ENCODE measurements at regions not wholly inside any gene's neighbourhood (a gene's known extent, or its start where the extent isn't known, plus 50 kb on each side); places are given as distances from the start of the nearest gene placed in this dataset.

GRCh38 chr6:15854826-15855710 is 192.2 kb upstream of the DTNBP1 start:
- DNase-seq (ENCODE audit: extremely low spot score, insufficient read length, low read depth) (no peak), FAIRE-seq (no peak)

DNA sequence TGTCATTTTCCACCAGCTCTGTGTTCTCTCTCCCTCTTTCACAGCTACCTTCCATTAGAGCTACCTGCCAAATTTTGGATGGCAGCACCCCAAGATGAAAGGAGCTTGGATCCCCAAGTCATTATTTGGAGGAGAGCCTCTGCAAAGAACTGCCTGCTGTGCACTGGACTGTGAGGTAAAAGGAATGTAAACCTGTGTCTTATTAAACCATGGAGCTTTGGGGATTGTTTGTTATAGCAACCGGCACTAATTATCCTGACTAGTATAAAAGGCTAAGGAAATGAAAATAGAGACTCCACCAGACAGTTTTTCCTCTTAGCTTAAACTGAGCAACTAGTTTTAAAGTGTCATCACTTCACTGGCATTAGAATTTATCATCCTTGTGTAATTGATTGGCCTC is 191.6 kb upstream of the DTNBP1 start:
- DNase-seq (ENCODE audit: extremely low spot score, insufficient read length, low read depth), result no peak
- no peak for FAIRE-seq

DNA sequence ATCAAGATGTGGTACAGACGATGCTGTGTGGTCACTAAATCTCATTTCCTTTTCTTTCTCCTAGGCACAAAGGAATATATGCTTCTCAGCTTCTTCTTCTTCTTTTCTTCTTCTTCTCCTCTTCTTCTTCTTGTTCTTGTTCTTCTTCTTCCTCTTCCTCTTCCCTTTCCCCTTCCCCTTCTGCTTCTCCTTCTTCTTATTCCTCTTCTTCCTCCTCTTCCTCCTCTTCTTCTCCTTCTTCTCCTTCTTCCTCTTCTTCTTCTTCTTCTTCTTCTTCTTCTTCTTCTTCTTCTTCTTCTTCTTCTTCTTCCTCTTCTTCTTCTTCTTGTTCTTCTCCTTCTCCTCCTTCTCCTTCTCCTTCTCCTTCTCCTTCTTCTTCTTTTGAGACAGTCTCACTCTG is 190.4 kb upstream of the DTNBP1 start:
- no peak for FAIRE-seq
- DNase-seq (ENCODE audit: extremely low spot score, insufficient read length, low read depth), result no peak

- DNase-seq (ENCODE audit: extremely low spot score, insufficient read length, low read depth) (no peak), FAIRE-seq (no peak)
These were observed 189.5 kb upstream of the DTNBP1 start for GRCh38 chr6:15852289-15852688.

DNA sequence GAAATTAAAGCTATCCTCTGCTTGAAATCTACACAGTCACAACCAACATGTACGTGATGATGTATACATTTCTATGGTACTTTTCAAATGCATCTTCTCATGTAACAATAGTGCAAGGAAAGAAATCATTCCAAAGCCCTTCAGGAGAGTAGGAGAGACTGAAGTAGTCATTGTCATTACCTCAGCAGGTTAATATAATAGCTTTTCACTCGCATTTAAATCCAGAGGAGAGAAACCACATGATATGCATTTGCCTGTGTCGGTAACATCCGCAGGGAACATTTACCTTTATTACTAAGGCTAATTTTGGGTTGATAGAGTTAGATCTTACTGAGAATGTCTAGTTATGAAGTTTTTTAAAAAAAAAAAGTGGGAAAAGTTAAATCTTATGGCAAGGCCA is 186.6 kb upstream of the DTNBP1 start:
- DNase-seq (ENCODE audit: extremely low spot score, insufficient read length, low read depth) (no peak), FAIRE-seq (no peak)

- DNase-seq (ENCODE audit: extremely low spot score, insufficient read length, low read depth) (no peak), FAIRE-seq (peak; percentile 29)
These were observed 182.7 kb upstream of the DTNBP1 start for GRCh38 chr6:15845492-15845891.

DNA sequence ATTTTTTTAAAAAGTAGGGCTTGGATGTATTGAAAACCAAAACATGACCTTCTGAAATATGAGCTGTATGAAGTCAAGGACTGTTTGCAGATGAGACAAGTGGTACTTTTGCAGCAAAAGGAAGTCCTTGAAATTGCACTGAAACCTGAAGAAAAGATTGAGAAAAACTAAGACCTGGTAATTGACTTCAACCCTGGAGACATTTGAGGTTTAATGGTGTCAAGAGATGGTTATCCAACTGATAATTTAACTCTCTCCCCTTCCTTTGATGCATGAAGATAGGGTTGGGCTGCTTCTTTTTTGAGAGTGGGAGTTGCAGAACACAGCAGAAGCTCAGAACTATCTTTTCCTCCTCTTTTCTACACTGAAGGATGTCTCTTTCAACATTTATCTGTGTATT is 180.9 kb upstream of the DTNBP1 start:
- no peak for DNase-seq (ENCODE audit: extremely low spot score, insufficient read length, low read depth)

DNA sequence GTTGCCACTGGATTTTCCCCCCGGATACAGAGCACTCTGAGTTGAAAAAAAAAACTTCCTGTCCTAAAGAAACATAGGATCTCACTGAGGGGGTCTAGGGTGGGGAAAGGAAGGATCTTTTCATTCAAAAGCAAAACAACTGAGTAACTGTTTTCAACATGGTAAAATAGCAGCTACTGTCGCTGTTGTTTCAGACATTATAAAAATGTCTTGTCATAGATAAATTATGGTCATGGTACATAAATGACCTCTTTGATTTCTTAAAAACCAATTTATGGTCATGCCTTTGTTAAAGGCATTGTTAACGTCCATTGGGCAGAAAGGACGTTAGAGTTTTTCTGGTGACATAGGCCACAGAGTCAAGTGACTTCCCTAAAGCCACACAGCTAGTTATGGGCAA is 180.4 kb upstream of the DTNBP1 start:
- DNase-seq (ENCODE audit: extremely low spot score, insufficient read length, low read depth), result no peak
- FAIRE-seq, result no peak

More for the DNA sequence above, 180.9 kb upstream of the DTNBP1 start:
- no peak for FAIRE-seq

DNA sequence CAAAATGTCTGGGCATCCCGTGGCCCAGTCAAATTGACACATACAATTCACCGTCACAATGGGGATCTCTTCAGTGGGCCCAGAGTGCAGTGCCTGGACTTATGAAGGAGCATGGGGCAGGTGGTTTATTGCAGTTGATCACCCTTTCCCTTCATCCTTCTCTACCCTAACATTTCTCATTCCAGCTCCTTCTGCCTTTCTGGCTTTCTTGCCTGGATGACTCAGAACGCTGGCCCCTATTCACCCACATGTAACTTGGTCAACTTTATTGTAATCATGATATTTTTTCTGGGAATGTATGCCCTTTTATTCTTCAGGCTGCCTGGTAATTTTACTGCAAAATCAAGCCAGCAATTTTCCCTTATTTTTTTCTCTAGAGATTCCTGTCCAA is 179.9 kb upstream of the DTNBP1 start:
- no peak for DNase-seq (ENCODE audit: extremely low spot score, insufficient read length, low read depth)
- no peak for FAIRE-seq

DNA sequence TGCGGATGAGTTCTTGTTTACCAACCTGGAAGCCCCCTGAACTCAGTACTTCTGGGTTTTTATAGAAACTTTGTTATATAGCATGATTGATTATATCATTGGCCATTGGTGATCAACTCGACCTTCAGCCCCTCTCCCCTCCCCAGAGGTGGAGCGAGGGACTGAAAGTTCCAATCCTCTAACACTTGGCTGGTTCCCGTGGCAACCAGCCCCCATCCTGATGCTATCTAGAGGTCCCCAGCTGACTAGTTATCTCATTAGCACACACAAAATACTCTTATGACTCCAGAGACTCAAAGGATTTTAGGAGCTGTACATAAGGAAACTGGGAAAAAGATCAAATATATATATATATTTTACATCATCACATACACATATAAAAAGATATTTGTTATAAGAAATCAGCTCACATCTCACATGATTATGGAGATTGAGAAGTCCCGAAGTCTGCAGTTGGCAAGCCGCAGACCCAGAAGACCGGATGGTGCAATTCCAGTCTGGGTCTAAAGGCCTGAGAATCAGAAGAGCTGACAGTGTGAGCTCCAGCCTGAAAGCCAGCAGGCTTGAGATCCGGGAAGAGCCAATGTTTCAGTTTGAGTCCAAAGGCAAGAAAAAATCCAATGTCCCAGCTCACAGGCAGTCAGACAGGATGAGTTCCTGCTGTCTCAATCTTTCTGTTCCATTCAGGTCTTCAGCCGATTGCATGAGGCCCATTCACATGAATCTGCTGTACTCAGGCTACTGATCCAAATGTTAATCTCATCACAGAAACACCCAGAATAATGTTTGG is 179.3 kb upstream of the DTNBP1 start:
- no peak for DNase-seq (ENCODE audit: extremely low spot score, insufficient read length, low read depth)
- no peak for FAIRE-seq

- FAIRE-seq, result no peak
- DNase-seq (ENCODE audit: extremely low spot score, insufficient read length, low read depth), result no peak
These were observed 177.2 kb upstream of the DTNBP1 start for GRCh38 chr6:15839969-15840541.

DNA sequence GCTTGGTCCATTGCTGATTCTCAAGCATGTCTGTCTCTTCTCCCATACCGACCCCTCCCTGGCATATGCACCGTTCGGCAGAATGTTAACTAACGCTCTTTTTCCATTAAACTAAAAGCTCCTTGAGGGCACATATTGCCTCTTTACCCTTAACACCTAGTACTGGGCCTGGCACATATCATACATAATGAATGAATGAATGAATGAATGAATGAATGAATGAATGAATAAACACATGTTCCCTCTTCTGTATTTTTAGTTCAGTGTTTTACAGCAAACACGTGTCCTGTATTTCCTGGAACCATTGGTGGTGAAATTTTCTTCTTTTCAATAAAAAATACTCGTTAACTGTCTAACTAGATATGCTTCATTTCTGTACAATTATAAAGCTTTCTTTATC is 174.4 kb upstream of the DTNBP1 start:
- DNase-seq (ENCODE audit: extremely low spot score, insufficient read length, low read depth), result no peak
- no peak for FAIRE-seq

- DNase-seq (ENCODE audit: extremely low spot score, insufficient read length, low read depth) (no peak), FAIRE-seq (no peak)
These were observed 170.0 kb upstream of the DTNBP1 start for GRCh38 chr6:15832841-15833240.

DNA sequence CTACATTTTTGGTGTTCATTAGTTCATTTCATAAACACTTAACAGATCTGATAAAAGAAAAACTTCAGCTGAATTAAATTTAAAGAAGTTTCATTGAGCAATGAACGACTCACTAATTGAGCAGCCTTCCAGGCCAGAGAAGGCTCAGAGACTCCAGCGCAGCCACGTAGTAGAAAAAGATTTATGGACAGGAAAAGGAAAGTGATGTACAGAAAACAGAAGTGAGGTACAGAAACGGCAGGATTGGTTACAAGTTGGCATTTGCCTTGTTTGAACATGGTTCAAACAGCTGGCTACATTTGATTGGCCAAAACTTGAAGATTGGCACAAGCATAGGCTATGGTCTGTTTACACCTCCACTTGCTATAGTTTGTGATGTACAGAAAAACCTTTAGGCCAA is 166.3 kb upstream of the DTNBP1 start:
- FAIRE-seq (no peak), DNase-seq (ENCODE audit: extremely low spot score, insufficient read length, low read depth) (no peak)

- DNase-seq (ENCODE audit: extremely low spot score, insufficient read length, low read depth), result no peak
These were observed 164.8 kb upstream of the DTNBP1 start for GRCh38 chr6:15827496-15828255.

GRCh38 chr6:15826814-15827318 is 164.0 kb upstream of the DTNBP1 start:
- no peak for DNase-seq (ENCODE audit: extremely low spot score, insufficient read length, low read depth)
- no peak for FAIRE-seq

More at GRCh38 chr6:15827496-15828255, 164.8 kb upstream of the DTNBP1 start:
- FAIRE-seq, result no peak

- FAIRE-seq (no peak), DNase-seq (ENCODE audit: extremely low spot score, insufficient read length, low read depth) (no peak)
These were observed 162.6 kb upstream of the DTNBP1 start for GRCh38 chr6:15825332-15825930.

GRCh38 chr6:15824811-15825210 is 162.0 kb upstream of the DTNBP1 start:
- no peak for DNase-seq (ENCODE audit: extremely low spot score, insufficient read length, low read depth)
- no peak for FAIRE-seq

- FAIRE-seq (peak; percentile 38), DNase-seq (ENCODE audit: extremely low spot score, insufficient read length, low read depth) (peak; percentile 8)
These were observed 161.1 kb upstream of the DTNBP1 start for GRCh38 chr6:15823838-15824414.
